Inferior parietal cortex (tissue), 1 donor: ENCODE measurements at regions not wholly inside any gene's neighbourhood (a gene's known extent, or its start where the extent isn't known, plus 50 kb on each side); places are given as distances from the start of the nearest gene placed in this dataset.
A peak's percentile ranks its signal among the peaks of the same experiment; 100 is the strongest.

Experiments
- DNase-seq: peaks from one replicate; pipeline ENCODE4 v3.0.0-alpha.2; 2016; ENCODE audit errors: extremely low spot score

DNA sequence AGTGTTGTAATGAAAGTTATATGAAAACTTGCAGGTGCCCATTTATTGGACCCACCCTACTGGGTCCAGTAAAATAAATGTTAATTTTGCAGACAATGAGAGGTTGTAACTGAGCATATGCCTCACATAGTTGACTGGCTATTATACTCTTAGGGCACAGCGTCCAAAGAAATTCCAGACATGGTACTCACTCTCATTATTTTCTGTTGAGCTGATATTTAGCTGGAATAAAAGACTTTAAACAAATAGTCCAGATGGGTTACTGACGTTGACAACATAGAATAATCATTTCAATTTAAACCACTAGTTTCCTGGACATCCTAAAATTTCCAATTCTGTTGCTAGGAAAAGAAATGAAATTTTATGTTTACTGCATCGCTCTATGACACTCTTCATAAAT, 174.5 kb downstream of the ZNF365 start:
- no peak for DNase-seq

DNA sequence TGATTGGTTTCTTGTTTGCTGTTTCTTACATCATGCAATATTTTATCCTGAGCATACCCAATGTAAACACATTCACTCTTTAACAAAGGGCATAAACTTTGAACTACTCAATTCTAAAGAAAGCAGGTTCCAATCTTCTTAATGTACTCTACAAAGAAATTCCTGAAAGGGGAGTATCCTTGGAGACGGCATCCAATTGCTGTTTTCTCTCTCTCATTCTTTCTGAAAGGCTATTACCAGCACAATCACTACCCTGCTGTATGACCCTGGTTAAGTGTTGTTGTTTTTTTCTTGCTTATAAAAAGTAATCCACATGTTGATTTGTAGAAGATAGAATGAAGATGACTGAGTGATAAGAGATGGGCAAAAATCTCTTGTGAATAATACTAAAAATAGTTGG, 176.0 kb downstream of the ZNF365 start:
- no peak for DNase-seq

DNA sequence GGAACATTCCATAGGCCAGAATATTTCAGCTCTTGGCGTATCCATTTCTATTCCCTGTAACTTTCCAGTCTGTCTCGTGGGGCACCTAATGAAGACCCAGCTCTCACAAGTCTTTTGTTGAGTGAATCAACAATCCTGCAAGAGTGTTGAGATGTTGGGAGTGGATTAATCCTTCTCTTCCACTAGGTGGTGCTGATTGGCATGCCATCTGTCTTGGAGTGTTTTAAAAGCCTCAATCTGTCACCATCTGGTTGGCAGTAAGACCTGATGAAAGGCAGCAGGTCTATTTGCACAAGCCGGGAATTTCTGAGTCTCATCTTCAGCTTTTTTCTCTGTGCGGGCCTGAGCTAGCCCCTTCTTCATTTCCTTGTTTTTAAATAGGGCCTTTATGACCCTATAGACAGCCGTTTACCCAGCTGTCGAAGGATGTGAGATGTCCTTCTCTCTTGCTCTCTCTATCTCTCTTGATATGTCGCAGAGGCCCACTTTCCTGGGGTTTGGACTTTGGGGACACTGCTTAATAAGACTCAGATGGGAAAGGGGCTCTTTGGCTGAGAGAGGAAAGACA, 180.5 kb downstream of the ZNF365 start:
- peak; percentile 53 for DNase-seq

DNA sequence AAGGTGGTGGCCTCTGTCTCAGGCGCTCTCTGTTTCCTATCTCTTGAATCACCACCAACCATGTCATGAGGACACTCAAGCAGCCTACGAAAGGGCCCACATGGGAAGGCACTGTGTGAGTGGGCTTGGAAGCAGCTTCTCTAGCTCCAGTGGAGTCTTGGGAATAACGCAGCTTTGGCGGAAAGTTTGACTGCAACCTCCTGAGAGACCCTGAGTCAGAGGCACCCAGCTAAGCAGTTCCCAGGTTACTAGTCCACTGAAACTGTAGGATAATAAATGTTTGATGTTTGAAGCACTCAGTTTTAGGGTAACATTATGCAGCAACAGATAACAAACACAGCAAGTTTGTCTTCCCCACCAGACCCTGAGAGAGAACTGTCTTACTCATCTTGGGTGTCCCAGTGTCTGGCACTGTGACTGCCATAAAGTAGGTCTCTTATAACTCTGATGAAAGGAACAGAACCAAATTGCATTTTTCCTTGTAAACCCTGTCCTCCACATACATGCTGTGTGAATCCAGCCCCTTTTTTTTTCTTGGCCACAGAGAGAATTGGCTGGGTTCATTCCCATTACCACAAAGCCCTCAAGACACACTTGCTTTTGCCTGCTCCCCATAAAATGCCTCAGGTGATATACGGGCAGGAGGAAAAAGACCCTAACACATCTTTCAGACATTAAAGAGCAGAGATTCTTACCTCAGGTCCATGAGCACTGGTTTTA, 185.5 kb downstream of the ZNF365 start:
- DNase-seq, result no peak

DNA sequence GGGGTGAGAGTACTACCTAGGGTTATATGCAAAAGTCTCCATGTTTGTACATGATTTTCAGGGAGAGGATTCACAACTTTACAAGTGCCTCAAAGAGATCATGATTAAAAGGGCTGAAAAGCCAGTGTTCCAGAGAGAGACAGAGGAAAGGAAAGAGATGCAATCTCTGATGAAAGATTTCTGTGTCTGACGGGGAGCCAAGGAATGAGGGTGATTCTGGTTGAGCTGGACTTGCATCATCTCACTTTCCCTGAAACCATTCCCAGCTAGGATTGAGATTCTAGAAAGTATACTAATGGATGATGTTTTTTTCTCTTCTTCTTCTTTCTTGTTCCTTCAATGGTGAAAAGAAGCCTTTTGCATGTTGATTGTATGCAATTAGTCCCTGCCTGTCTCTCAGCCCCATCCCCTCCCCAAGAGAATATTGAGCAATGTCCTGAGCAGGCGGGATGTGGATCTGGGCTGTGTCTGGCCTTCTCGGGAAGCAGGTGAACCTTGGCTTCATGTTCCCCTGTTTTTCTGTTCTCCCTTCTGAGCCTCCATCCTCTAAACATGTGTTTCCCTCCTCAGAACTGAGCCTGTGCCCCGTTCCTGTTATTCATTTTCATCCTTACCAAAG, 186.1 kb downstream of the ZNF365 start:
- DNase-seq, result no peak

DNA sequence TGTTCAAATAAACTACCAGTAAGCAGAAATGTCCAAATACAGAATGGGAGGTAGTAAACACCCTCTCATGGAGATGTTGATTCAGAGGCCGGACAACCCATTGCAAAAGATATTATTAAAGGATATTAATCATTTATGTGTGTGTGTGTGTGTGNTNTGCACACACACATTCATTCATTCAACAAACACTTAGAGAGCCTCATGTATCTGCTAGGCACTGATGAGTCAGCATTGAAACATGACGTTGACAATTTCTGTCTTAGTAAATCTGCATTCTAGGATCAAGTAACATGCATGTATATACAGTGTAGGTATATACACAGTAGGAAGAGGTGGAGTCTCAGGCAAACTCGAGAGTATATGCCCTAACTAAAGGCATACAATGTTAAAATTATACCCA, 187.0 kb downstream of the ZNF365 start:
- DNase-seq, result no peak

DNA sequence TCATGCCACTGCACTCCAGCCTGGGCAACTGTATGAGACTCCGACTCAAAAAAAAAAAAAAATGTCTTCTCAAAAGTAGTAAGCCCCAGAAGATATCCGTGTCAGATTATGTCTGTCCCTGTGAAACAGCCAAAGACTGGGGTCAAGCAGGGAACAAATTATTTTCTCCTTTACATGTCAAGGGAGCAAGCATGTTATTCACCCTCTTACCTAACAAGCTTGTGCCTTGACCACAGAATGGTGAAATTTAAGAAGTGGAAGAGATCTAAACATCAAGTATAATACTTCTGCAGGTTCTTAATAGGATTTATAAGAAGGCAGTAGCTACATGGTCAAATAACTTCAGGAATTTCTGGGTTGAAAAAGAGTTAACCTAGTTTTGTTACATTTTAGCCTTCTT, 187.9 kb downstream of the ZNF365 start:
- no peak for DNase-seq

DNA sequence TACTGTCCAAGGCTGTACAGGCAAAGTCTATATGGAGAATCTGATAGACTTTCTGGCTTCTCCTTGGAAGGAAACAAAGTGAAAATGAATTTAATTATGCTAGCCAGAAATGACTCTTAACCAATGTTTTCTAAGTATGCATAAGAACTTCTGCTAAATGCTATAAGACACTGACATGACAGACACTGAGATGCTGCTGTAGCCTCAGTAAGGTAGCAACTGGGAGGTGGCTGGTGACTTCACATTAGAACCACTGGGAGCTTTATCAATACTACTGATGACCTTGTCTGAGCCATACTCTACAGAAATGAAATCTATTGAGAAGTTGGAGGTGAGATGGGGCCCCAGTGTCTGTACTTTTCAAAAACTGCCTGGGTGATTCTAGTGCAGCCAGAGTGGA, 188.6 kb downstream of the ZNF365 start:
- DNase-seq, result no peak

DNA sequence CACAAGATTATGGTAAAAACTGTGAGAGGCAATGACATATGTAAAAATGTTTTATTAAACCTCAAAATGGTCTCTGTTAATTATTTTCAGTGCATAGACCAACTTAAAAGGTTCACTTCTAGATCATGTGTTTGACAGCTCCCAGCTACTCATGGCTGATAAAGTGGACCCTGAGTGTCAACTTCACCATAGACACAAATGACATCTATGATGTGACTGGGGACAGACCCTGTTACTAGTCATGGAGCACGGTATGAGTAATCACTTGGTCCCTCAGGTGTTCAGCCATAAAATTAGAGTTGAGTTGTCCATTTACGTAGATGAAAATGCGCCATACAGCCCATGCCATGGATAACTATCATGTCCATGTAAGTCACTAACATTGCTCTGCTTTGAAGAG, 199.8 kb downstream of the ZNF365 start:
- no peak for DNase-seq

DNA sequence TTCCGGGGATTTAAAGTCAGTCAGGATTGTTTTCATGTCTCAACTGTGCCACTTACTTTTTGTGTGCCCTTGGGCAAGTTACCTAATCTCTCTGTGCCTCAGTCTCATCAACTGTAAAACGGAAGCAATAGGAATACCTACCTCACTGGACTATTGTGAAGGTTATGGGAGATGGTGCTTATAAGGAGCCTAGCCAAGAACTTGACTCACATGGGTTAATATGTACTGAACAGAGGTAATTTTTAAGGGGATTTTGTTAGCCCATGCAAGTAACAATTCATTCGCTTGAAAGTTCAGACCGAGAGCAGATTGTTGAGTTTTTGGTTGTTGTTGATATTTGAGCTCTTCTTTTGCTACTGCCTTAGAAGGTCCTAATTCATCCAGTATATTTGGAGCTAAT, 202.9 kb downstream of the ZNF365 start:
- no peak for DNase-seq

DNA sequence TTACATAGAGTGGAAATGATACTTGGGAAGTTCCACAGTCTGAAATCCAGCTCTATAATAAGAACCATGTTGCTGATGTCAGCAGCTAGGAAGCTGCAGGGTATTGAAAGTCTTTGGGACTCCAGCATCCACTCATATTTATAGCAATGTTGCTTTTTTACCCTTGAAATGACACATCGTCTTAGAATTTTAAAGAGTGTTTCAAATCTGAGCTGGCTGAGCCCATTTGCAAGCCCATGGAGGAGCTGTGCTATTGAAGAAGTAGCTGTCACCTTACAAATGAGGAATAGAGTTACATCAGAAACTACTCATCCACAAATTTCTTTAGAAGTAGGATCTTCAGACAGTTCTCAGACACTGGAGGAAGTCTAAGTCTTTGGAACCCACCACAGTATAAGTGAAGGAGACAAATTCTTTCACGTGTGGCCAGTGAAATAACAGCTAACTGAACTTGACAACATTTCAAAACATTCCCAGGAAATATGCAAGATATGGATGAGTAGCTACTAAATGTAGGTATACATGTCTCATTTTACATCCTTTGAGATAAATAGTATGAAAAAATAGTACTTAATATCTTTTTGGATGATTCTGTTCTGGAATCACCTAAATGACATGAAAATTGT, 203.6 kb downstream of the ZNF365 start:
- no peak for DNase-seq

DNA sequence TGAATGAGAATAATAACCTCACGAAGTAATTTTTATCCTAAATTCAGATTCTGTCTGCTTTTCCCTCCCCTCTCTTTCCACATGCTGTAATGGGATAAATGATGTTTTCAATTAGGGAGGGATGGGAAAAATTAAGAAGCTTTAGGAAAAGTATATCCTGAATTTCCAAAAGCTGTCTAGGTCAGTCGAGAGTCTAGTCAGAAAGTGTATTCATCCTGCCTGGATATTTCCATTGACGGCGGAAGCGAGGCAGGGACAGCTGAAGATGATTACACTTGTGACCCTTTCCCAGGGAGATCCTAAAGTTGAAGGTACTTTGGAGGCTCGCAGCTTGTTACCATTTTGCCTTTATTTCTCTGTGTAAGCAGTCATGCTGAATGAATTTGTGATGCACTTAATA, 204.1 kb downstream of the ZNF365 start:
- no peak for DNase-seq

DNA sequence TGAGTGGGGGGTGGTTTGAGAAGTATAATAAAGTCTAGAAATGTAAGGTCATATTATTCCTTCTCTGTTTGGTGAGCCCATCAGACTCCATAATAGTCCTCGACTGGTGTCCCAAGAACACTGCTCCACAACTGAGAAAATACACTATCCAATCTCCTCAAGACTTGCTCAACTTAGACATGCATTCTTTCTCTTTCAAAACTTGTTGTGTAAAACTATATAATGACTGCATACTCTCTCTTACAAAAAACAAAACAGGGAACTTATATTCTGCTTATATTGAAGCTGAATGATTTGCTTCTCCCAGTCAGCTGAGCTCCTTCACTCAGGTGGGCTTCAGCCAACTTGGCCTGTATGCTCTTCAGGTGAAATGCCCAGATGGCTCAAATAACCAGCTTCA, 204.7 kb downstream of the ZNF365 start:
- no peak for DNase-seq

DNA sequence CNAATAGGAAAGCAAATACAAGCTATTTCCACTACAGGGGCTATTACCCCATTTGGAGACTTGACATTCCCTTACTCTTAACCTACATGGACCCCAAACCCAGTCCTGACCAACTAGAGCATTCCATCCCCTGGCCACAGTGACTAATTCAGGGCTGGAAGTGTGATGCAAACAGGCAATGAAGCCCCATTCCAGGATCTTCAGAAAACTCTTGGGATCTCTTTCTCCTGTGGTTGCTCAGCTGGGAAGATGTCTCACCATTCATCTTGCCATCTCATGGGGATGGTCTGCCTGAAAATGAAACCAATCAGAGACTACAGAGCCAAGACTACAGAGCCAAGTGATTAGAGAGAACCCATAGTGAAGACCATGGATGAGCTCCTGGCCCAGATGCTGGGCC, 206.2 kb downstream of the ZNF365 start:
- no peak for DNase-seq

DNA sequence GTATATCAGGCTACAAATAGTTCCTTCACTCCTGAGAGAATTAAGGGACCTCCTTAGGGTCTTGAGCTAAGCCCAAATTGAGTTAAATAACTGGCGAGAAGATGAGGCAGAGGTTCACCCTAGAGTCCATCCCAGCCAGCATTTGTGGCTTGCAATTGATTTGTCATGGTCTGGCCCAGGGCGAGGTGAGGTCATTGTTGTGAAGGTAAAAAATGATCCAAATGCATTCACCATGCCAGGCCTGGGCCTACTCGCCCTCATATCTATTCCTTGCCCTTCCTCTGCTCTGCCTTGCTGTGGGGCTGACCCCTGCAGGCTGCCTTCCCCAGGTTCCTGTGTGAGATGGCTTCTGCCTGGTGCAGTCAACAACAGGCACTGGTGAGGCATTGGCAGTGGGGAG, 207.2 kb downstream of the ZNF365 start:
- DNase-seq, result no peak

DNA sequence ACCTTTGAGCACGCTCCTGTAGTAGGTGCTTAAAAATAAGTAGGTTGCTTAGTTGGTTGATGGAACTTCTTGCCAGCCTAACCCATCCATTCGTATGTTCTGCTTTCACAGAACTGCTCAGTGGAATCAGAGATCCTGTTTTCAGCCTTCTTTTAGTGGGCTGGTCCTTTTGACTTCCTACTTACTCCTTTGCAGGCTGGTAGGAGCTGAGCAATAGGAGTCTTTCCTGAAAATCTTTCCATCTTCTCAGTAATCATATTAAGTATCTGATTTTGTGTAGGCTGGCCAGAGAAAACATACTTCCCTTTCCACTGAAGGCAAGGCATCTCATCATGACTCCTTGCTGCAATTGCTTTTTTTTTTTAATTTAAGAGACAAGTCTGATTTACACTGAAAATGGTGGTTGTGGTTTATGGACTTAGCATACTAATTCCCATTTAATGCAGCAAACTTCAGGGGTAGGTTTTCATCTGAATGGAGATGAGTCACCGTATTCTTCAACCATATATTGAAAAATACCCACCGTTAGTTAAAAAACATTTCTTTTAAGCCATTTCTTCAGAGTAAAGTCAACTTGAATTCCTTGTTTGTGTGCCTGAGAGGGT, 208.0 kb downstream of the ZNF365 start:
- DNase-seq, result no peak

DNA sequence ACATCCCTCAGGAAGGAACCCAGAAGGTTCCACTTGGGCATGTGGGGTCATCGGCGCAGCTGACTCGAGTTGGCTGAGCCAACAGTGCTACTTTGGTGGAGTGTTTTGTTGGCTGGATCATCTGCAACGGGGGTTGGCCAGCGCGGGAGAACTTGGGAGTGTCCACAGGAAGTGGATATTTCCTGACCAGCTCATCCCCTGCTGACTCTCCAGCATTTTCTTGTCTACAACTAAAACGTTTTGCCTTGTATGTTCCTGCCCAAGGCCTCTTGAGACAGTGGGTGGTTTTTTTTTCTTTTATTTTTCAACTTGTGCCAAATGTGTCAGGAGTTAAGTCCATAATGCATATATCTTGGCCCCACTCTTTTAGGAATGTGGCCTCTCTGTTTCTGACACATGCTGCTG, 208.6 kb downstream of the ZNF365 start:
- DNase-seq, result no peak

DNA sequence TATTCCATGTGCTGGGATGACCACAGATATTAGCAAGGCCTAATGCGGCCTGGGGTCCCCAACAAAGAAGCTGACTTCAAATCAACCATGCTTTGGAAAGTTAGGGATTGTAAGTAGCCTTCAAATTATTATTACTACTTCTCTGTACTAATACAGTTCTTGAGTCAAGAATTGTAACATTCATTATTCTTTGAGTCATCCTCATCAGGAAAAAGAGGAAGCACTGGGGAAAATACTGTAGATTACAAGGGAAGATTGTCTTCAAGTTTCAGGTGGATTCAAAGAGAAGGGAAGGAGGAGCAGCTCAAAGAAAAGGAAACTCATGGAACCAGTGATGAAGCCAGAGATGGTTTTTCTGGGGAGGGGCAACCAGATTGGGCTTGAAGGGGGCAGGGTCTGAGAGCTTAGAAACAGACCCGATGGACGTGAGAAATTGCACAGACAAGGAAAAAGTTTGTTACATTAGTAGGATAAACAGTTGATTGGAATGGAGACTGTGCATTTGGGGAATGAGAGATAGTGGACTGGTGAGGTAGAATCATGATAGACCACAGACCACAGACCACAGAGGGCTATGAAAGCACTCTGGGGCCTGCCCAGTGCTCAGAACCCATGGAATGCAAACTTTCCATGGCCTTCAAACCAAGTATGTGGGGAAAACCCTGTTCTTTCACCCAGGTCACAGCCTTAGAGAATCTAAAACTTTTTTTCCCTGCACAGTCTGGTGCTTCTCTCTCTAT, 209.9 kb downstream of the ZNF365 start:
- DNase-seq, result no peak

DNA sequence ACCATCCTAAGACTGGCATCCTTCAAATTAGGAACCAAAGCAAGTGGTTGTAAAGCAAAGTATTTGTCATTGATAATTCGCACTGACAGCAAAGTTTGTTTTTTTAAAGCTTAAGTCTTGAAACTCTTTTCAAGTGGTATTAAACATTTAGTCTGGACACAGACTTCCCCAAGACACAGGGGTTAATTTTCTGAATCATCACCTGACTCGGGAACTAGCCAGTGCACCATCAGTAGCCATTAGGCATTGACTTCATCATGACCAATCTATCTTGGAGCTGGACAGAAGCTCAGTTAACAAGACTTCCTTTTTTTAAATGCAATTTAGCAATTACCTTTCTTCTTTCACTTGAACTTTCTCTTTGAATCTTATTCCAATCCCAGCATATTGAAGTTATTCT, 210.6 kb downstream of the ZNF365 start:
- DNase-seq, result no peak

DNA sequence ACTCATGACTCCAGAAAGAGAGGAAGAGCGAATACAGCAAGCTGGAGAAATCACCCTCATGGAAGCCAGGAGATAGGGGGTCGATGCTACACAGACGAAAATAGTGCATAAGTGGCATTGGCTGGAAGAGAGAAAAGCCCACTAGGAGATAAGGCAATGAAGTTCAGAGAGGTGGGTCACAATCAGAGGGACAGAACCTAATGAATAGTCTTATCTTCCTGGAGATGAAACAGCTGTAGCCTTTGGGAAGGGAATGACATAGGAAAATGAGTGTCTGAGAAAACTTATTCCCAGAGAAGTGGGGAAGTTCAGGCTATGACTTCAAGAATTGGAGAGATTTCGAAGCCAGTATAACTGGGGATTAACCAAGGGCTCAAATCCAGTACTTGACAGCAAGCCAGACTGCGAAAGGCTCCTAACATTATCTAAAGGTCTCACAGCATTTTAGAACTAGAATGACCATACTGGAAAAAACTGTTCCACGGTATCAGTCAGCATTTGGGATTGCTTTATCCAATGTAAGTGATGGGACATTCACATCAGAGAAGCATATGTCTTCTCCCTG, 211.1 kb downstream of the ZNF365 start:
- no peak for DNase-seq

DNA sequence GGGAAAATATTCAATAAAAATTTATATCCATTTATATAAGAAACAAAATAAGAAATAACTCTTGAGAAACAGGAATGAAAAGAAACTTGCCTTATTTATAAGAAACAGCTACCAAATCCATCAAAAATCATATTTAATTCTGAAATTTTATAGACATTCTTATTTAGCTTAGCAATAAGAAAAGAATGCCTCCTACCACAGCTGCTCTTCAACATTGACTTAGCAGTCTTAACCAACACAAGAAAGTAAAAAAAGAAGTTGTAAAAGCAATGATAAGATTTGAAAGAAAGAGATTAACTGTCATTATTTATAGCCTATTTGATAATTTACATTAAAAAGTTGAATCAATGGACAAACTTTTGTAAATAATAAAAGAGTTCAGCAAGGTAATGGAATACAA, 212.8 kb downstream of the ZNF365 start:
- no peak for DNase-seq

DNA sequence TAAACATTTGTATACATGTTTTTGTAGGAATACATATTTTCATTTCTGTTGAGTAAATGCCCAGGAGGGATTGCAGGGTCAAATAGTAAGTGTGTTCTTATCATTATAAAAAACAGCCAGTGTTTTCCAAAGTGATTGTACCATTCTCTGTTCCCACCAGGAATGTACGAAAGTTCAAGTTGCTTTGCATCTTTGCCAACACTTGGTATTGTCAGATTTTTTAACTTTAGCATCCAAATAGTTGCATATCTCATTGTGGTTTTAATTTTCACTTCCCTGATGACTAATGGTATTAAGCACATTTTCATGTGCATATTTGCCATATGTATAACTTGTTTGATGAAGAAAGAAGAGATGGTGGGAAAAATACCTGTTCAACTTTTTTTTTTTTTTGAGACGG, 213.9 kb downstream of the ZNF365 start:
- DNase-seq, result no peak
